Calu3 (cell line): ENCODE measurements at regions not wholly inside any gene's neighbourhood (a gene's known extent, or its start where the extent isn't known, plus 50 kb on each side); places are given as distances from the start of the nearest gene placed in this dataset.

ENCODE experiments used
- BruUV-seq: library from RNA; stranded (reverse); fragments of 400-500 nt; replicated peaks from 2 replicates; lab custom pipeline; 2021; lab: Mats Ljungman, UMichigan
- CTCF ChIA-PET: fragments of 300-600 bp; sonication (Branson Sonifier 250); formaldehyde crosslinking; loops from one replicate; lab custom pipeline; 2022; ENCODE audit warnings: antibody characterized with exemption; lab: Charles Lee
- DNase-seq: peaks from one replicate; pipeline ENCODE4 v3.0.0; 2022
- H3K27ac Mint-ChIP-seq: one replicate; pipeline ENCODE4 v1.8.0; 2022; ENCODE audit warnings: mixed read lengths; ENCODE audit not compliant: unreplicated experiment
- H3K27me3 Mint-ChIP-seq: one replicate; pipeline ENCODE4 v1.8.0; 2022; ENCODE audit warnings: mixed read lengths; ENCODE audit not compliant: unreplicated experiment
- H3K36me3 Mint-ChIP-seq: one replicate; pipeline ENCODE4 v1.8.0; 2022; ENCODE audit warnings: mild to moderate bottlenecking, moderate library complexity, mixed read lengths; ENCODE audit not compliant: insufficient read depth, unreplicated experiment
- H3K4me1 Mint-ChIP-seq: one replicate; pipeline ENCODE4 v1.8.0; 2022; ENCODE audit warnings: mild to moderate bottlenecking, low read depth, mixed read lengths; ENCODE audit not compliant: unreplicated experiment
- H3K4me3 Mint-ChIP-seq: one replicate; pipeline ENCODE4 v1.8.0; 2022; ENCODE audit warnings: mild to moderate bottlenecking, low read depth, moderate library complexity, mixed read lengths; ENCODE audit not compliant: unreplicated experiment
- H3K9me3 Mint-ChIP-seq: one replicate; pipeline ENCODE4 v1.8.0; 2022; ENCODE audit warnings: low read depth, mixed read lengths; ENCODE audit not compliant: unreplicated experiment
- intact Hi-C: fragments of 100-400 bp; cut with micrococcal nuclease; formaldehyde crosslinking; loops from one replicate; pipeline ENCODE4 v1.10.0; 2022; ENCODE audit not compliant: unreplicated experiment
- TF ChIP-seq, protein P1 (sequence below): fragments of 200-600 bp; IDR thresholded peaks from one replicate; pipeline ENCODE4 v1.8.0; 2022; ENCODE audit warnings: antibody characterized with exemption; ENCODE audit not compliant: unreplicated experiment

DNA sequence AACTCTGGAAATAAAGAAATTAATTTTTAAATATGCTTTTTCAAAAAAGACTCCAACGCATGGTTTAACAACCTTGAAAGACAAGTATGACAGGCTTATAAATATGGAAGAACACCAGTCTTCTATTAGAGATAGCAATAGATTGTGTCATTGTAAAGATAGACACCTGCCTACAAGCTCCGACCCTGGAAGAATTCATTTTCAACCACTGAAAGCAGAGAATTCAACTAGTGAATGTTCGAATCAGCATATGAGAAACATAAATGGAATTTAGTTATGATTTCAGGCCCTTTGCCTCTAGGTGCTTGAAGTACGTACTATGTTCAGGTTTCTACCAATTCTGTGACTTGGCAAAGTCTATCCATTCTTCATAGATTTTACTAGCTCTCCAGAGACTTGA, 244.5 kb downstream of the DPY19L2 start:
- Mint-ChIP-seq H3K4me3 (no peak overlapping the region), H3K4me1 (peaks cover 8% of the 10 kb centered on the region), H3K27ac (no peak overlapping the region), H3K27me3 (no peaks in the 10 kb centered on the region), H3K36me3 (peaks cover 6% of the 10 kb centered on the region), H3K9me3 (peaks cover 9% of the 10 kb centered on the region)
- TF ChIP-seq, protein P1, sequence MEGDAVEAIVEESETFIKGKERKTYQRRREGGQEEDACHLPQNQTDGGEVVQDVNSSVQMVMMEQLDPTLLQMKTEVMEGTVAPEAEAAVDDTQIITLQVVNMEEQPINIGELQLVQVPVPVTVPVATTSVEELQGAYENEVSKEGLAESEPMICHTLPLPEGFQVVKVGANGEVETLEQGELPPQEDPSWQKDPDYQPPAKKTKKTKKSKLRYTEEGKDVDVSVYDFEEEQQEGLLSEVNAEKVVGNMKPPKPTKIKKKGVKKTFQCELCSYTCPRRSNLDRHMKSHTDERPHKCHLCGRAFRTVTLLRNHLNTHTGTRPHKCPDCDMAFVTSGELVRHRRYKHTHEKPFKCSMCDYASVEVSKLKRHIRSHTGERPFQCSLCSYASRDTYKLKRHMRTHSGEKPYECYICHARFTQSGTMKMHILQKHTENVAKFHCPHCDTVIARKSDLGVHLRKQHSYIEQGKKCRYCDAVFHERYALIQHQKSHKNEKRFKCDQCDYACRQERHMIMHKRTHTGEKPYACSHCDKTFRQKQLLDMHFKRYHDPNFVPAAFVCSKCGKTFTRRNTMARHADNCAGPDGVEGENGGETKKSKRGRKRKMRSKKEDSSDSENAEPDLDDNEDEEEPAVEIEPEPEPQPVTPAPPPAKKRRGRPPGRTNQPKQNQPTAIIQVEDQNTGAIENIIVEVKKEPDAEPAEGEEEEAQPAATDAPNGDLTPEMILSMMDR: no peak
- no TSS peak for BruUV-seq
- intact Hi-C loops: loop anchor here (5.0 kb wide), 1 partner anchor 72 kb away; no protein-coding TSS in a partner anchor
- CTCF ChIA-PET: no interaction called here
- no peak for DNase-seq

DNA sequence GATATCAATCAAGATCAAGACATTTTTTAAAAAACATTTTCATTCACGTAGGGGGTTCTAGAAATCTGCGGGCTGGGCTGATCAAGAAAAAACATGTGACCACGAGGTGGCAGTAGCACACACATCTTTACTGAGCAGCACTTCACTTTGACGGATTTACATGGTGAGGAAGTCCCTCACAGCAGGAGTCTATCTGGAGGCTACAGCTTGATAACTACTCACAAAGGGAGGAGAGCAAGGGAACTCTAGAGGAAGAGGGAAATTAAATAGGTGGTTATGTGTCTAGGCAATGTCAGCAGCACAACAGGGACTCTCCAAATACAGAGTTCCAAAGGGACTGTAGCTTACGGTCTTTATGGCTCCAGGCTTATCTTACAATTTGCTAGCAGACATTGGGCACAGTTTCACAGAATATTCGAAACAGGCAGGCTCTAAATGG, 248.1 kb downstream of the DPY19L2 start:
- CTCF ChIA-PET: interaction anchor here (1.2 to 1.4 kb wide), 2 partner anchors 9 to 101 kb away, joined by 3 to 4 read pairs; no protein-coding TSS in a partner anchor
- Mint-ChIP-seq H3K36me3 (peaks cover 6% of the 10 kb centered on the region), H3K9me3 (peaks cover 15% of the 10 kb centered on the region), H3K27ac (no peak overlapping the region), H3K27me3 (no peaks in the 10 kb centered on the region), H3K4me1 (peaks cover 11% of the 10 kb centered on the region), H3K4me3 (no peak overlapping the region)
- TF ChIP-seq, protein P1: no peak
- no TSS peak for BruUV-seq
- DNase-seq: peak; percentile 14
- intact Hi-C loops: loop anchor here (5.0 kb wide), 1 partner anchor 68 kb away; no protein-coding TSS in a partner anchor

DNA sequence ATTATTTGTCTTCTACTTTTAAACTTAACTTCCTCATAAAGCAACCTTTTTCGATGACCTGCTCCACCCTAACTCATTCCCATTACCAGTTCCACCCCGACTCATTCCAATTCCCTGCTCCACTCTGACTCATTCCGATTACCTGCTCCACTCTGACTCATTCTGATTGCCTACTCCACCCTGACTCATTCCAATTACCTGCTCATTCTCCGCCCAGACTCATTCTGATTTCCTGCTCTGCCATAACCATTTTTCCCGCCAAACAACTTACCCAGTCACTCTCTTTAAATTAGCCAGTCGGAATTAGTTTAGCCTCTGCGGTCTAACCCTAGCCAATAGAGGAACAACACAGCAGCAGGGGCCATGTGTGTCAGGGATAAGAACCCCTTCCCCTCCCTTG, 249.1 kb downstream of the DPY19L2 start:
- Mint-ChIP-seq H3K36me3 (peaks cover 6% of the 10 kb centered on the region), H3K27ac (peak overlapping the region; percentile 63), H3K9me3 (peaks cover 19% of the 10 kb centered on the region), H3K27me3 (no peaks in the 10 kb centered on the region), H3K4me1 (peaks cover 11% of the 10 kb centered on the region), H3K4me3 (no peak overlapping the region)
- DNase-seq: peak; percentile 72
- intact Hi-C loops: no loop called here
- no TSS peak for BruUV-seq
- CTCF ChIA-PET: interaction anchor here (0.9 to 1.4 kb wide), 2 partner anchors 8 to 19 kb away, joined by 3 to 4 read pairs; no protein-coding TSS in a partner anchor
- TF ChIP-seq, protein P1: no peak

DNA sequence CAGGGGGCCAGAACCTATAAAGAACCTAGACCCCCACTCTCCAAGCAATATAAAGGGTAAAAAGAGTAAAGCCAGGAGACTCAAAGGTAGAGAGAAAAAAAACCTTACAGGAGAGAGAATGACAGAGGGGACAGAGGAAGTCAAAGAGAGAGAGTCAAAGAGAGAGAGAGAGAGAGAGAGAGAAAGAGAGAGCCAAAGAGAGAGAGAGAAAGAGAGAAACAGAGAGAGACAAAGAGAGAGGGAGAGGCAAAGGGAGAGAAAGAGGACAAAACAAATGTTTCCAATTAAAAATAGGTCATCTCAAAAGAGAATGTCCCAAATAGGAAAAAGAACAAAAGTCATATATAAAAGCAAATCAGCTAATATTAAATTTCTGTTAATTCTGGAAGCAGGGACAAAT, 251.5 kb downstream of the DPY19L2 start:
- Mint-ChIP-seq H3K4me1 (peaks cover 11% of the 10 kb centered on the region), H3K27me3 (no peaks in the 10 kb centered on the region), H3K9me3 (peaks cover 21% of the 10 kb centered on the region), H3K27ac (no peak overlapping the region), H3K4me3 (no peak overlapping the region), H3K36me3 (peaks cover 6% of the 10 kb centered on the region)
- TF ChIP-seq, protein P1: no peak
- no TSS peak for BruUV-seq
- CTCF ChIA-PET: no interaction called here
- DNase-seq: no peak
- intact Hi-C loops: no loop called here
